ENCODE measurements at regions not wholly inside any gene's neighbourhood (a gene's known extent, or its start where the extent isn't known, plus 50 kb on each side); places are given as distances from the start of the nearest gene placed in this dataset.

GRCh38 chr6:22204153-22204552 lies 92.7 kb downstream of the PRL start:
- Histone ChIP-seq H4K91ac (ENCODE audit: insufficient read depth, low read depth, low read length) (no peak overlapping the region), H3K79me1 (ENCODE audit: low read depth in 1 of 2, low read length in 2 of 2) (no peaks in the 10 kb centered on the region), H3K27ac (ENCODE audit: insufficient read depth, low read length) (no peak overlapping the region), H3K4me3 (ENCODE audit: insufficient read depth, low read depth, low read length) (no peak overlapping the region), H4K20me1 (ENCODE audit: insufficient read depth, low read length) (no peaks in the 10 kb centered on the region), H2BK5ac (ENCODE audit: low read depth, low read length, poor library complexity, severe bottlenecking) (no peak overlapping the region), H3K14ac (replicated peaks; ENCODE audit: low read depth, low read length) (no peak overlapping the region), H3K27me3 (ENCODE audit: control insufficient read depth, insufficient read depth, low read length) (no peaks in the 10 kb centered on the region), H3K56ac (ENCODE audit: extremely low read depth, insufficient read depth, low read length) (no peak overlapping the region), H3K4me1 (ENCODE audit: control insufficient read depth, insufficient read depth, low read length) (no peaks in the 10 kb centered on the region), H3K18ac (ENCODE audit: low read depth, low read length) (no peak overlapping the region), H3K9ac (ENCODE audit: low read depth, low read length) (no peak overlapping the region), H3K23ac (ENCODE audit: low read depth, low read length) (no peak overlapping the region), H2BK15ac (ENCODE audit: low read depth, low read length) (no peak overlapping the region), H2BK120ac (ENCODE audit: low read depth, low read length) (no peak overlapping the region), H2AFZ (replicated peaks; ENCODE audit: low read length, poor library complexity) (no peak overlapping the region), H2AK9ac (replicated peaks; ENCODE audit: low read depth, low read length, poor library complexity) (no peak overlapping the region), H2BK20ac (ENCODE audit: low read depth, low read length) (no peak overlapping the region), H3K36me3 (ENCODE audit: control insufficient read depth, insufficient read depth, low read length) (no peaks in the 10 kb centered on the region), H4K5ac (ENCODE audit: low read depth, low read length) (no peak overlapping the region), H2AK5ac (ENCODE audit: low read depth, low read length) (no peak overlapping the region), H3K4me2 (ENCODE audit: low read depth, low read length) (no peak overlapping the region), H3K9me1 (ENCODE audit: insufficient read depth, low read length) (no peaks in the 10 kb centered on the region), H4K8ac (ENCODE audit: low read depth in 2 of 2, low read length in 2 of 2) (no peak overlapping the region), H3K4ac (ENCODE audit: low read depth, low read length) (no peak overlapping the region), H3K9me3 (ENCODE audit: control insufficient read depth, insufficient read depth, low read length) (no peaks in the 10 kb centered on the region)
- in situ Hi-C loops (cut with MboI; ENCODE audit: low sequenced_read_pairs), result no loop called here
- ChIA-PET CTCF (no interaction called here), POLR2A (ENCODE audit: unreplicated experiment) (no interaction called here)
- TF ChIP-seq MAZ (IDR thresholded peaks at IDR 0.05; ENCODE audit: borderline replicate concordance, low read depth, low read length) (no peak), CEBPB (IDR thresholded peaks at IDR 0.05; ENCODE audit: low read depth, low read length) (no peak), BHLHE40 (IDR thresholded peaks at IDR 0.05; ENCODE audit: low read depth, low read length) (no peak), RAD21 (IDR thresholded peaks at IDR 0.05; ENCODE audit: low read length) (no peak), RCOR1 (IDR thresholded peaks at IDR 0.05; ENCODE audit: insufficient replicate concordance, low read length) (no peak), CHD1 (IDR thresholded peaks at IDR 0.05; ENCODE audit: low read depth, low read length) (no peak), RFX5 (IDR thresholded peaks at IDR 0.05; ENCODE audit: low read depth, low read length) (no peak), NFE2L2 (IDR thresholded peaks at IDR 0.05; ENCODE audit: low read depth, low read length) (no peak)
- TF ChIP-seq, protein P1, sequence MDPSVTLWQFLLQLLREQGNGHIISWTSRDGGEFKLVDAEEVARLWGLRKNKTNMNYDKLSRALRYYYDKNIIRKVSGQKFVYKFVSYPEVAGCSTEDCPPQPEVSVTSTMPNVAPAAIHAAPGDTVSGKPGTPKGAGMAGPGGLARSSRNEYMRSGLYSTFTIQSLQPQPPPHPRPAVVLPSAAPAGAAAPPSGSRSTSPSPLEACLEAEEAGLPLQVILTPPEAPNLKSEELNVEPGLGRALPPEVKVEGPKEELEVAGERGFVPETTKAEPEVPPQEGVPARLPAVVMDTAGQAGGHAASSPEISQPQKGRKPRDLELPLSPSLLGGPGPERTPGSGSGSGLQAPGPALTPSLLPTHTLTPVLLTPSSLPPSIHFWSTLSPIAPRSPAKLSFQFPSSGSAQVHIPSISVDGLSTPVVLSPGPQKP (IDR thresholded peaks at IDR 0.05; ENCODE audit: borderline replicate concordance, low read depth, low read length), result no peak
- TF ChIP-seq, protein P2, sequence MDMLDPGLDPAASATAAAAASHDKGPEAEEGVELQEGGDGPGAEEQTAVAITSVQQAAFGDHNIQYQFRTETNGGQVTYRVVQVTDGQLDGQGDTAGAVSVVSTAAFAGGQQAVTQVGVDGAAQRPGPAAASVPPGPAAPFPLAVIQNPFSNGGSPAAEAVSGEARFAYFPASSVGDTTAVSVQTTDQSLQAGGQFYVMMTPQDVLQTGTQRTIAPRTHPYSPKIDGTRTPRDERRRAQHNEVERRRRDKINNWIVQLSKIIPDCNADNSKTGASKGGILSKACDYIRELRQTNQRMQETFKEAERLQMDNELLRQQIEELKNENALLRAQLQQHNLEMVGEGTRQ (IDR thresholded peaks at IDR 0.05; ENCODE audit: low read depth, low read length), result no peak
- TF ChIP-seq, protein P3, sequence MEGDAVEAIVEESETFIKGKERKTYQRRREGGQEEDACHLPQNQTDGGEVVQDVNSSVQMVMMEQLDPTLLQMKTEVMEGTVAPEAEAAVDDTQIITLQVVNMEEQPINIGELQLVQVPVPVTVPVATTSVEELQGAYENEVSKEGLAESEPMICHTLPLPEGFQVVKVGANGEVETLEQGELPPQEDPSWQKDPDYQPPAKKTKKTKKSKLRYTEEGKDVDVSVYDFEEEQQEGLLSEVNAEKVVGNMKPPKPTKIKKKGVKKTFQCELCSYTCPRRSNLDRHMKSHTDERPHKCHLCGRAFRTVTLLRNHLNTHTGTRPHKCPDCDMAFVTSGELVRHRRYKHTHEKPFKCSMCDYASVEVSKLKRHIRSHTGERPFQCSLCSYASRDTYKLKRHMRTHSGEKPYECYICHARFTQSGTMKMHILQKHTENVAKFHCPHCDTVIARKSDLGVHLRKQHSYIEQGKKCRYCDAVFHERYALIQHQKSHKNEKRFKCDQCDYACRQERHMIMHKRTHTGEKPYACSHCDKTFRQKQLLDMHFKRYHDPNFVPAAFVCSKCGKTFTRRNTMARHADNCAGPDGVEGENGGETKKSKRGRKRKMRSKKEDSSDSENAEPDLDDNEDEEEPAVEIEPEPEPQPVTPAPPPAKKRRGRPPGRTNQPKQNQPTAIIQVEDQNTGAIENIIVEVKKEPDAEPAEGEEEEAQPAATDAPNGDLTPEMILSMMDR (conservative IDR thresholded peaks at IDR 0.05; ENCODE audit: low read depth, low read length), result no peak
- no TSS peak for BruUV-seq (replicated peaks)
- whole genome bisulfite sequencing, 2 experiments (ENCODE audit: extremely low coverage in 2 of 2, insufficient read length in 1 of 2), result no CpG with 5 or more reads among the region's 6 CpGs
- dilution Hi-C loops (cut with HindIII; ENCODE audit: low sequenced_read_pairs, unreplicated experiment), result no loop called here
- DNase-seq (no peak), ATAC-seq (ENCODE audit: low read depth) (no peak)
- intact Hi-C loops (cut with micrococcal nuclease), result no loop called here
